A549 (cell line): ENCODE measurements at regions not wholly inside any gene's neighbourhood (a gene's known extent, or its start where the extent isn't known, plus 50 kb on each side); places are given as distances from the start of the nearest gene placed in this dataset.

Experiments
- CEBPB ChIP-seq, 2 experiments: fragments of >200 bp in 1 of 2; sonication (Bioruptor Twin) in 1 of 2; formaldehyde crosslinking in 1 of 2; IDR thresholded peaks; 2 replicates each; pipeline ENCODE4 v1.6.1; 2012 to 2016
- E2F6 ChIP-seq: IDR thresholded peaks from 2 replicates; pipeline ENCODE4 v1.6.1; 2012; ENCODE audit warnings: low read depth, borderline replicate concordance
- HDAC2 ChIP-seq: fragments of 200-600 bp; sonication (generic); IDR thresholded peaks from 2 replicates; pipeline ENCODE4 v1.6.1; 2016
- POLR2A ChIP-seq: IDR thresholded peaks from 2 replicates; pipeline ENCODE4 v1.6.1; 2012; ENCODE audit warnings: mild to moderate bottlenecking, low read length
- RAD21 ChIP-seq, 2 experiments: fragments of >200 bp in 1 of 2; sonication (Bioruptor Twin) in 1 of 2; formaldehyde crosslinking in 1 of 2; IDR thresholded peaks in 1 of 2; conservative IDR thresholded peaks in 1 of 2; 2 replicates in 1 of 2; 3 replicates in 1 of 2; pipeline ENCODE4 v1.6.1; 2012 to 2018; ENCODE audit warnings: inconsistent platforms in 1 of 2
- TF ChIP-seq, protein P1 (sequence below): fragments of >200 bp; sonication (Bioruptor Twin); formaldehyde crosslinking; IDR thresholded peaks from 3 replicates; pipeline ENCODE4 v1.5.1; 2016

GRCh38 chr2:445896-446295 is 158.0 kb upstream of the ALKAL2 start:
- TF ChIP-seq HDAC2 (no peak), E2F6 (no peak), POLR2A (no peak), RAD21 (conservative IDR thresholded peaks at IDR 0.05 in 1 of 2, IDR thresholded peaks at IDR 0.05 in 1 of 2) (no peak), CEBPB (IDR thresholded peaks at IDR 0.05) (no peak)
- TF ChIP-seq, protein P1, sequence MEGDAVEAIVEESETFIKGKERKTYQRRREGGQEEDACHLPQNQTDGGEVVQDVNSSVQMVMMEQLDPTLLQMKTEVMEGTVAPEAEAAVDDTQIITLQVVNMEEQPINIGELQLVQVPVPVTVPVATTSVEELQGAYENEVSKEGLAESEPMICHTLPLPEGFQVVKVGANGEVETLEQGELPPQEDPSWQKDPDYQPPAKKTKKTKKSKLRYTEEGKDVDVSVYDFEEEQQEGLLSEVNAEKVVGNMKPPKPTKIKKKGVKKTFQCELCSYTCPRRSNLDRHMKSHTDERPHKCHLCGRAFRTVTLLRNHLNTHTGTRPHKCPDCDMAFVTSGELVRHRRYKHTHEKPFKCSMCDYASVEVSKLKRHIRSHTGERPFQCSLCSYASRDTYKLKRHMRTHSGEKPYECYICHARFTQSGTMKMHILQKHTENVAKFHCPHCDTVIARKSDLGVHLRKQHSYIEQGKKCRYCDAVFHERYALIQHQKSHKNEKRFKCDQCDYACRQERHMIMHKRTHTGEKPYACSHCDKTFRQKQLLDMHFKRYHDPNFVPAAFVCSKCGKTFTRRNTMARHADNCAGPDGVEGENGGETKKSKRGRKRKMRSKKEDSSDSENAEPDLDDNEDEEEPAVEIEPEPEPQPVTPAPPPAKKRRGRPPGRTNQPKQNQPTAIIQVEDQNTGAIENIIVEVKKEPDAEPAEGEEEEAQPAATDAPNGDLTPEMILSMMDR, result no peak
